Peyer's patch (tissue), 4 donors: ENCODE measurements at regions not wholly inside any gene's neighbourhood (a gene's known extent, or its start where the extent isn't known, plus 50 kb on each side); places are given as distances from the start of the nearest gene placed in this dataset.
A peak's percentile ranks its signal among the peaks of the same experiment; 100 is the strongest.

Source experiments
- DNase-seq, 3 donors: peaks; one replicate each; pipeline ENCODE4 v3.0.0-alpha.2; 2017 to 2019
- H3K27ac ChIP-seq, 4 donors: fragments of 200-600 bp; sonication (generic); one replicate each; pipeline ENCODE4 v1.5.1; 2016 to 2019
- H3K27me3 ChIP-seq, 2 donors: fragments of 200-600 bp; sonication (generic); one replicate each; pipeline ENCODE4 v1.5.1; 2019
- H3K36me3 ChIP-seq, 3 donors: fragments of 200-600 bp; sonication (generic); one replicate each; pipeline ENCODE4 v1.5.1; 2016 to 2019
- H3K4me1 ChIP-seq, 4 donors: fragments of 200-600 bp; sonication (generic); one replicate each; pipeline ENCODE4 v1.5.1; 2016 to 2019
- H3K4me3 ChIP-seq, 4 donors: fragments of 200-600 bp; sonication (generic); 1 replicate in 3 of 4; 2 replicates in 1 of 4; pipeline ENCODE4 v1.5.1; 2016 to 2019; ENCODE audit warnings: mild to moderate bottlenecking in 1 of 4
- H3K9me3 ChIP-seq, 4 donors: fragments of 200-600 bp; sonication (generic); one replicate each; pipeline ENCODE4 v1.5.1; 2016 to 2019; ENCODE audit warnings: mild to moderate bottlenecking in 1 of 4
- POLR2A ChIP-seq, 2 donors: fragments of 450-650 bp; IDR thresholded peaks; one replicate each; pipeline ENCODE4 v1.5.1; 2017; ENCODE audit warnings: antibody characterized with exemption in 2 of 2, mild to moderate bottlenecking in 2 of 2, moderate library complexity in 2 of 2
- TF ChIP-seq, protein P1 (sequence below), 6 experiments: fragments of 450-650 bp in 4 of 6; fragments of 200-600 bp in 2 of 6; sonication (generic) in 1 of 6; IDR thresholded peaks; one replicate each; pipeline ENCODE4 v1.5.1; 2017 to 2019; ENCODE audit warnings: antibody characterized with exemption in 6 of 6, mild to moderate bottlenecking in 3 of 6, moderate library complexity in 1 of 6

DNA sequence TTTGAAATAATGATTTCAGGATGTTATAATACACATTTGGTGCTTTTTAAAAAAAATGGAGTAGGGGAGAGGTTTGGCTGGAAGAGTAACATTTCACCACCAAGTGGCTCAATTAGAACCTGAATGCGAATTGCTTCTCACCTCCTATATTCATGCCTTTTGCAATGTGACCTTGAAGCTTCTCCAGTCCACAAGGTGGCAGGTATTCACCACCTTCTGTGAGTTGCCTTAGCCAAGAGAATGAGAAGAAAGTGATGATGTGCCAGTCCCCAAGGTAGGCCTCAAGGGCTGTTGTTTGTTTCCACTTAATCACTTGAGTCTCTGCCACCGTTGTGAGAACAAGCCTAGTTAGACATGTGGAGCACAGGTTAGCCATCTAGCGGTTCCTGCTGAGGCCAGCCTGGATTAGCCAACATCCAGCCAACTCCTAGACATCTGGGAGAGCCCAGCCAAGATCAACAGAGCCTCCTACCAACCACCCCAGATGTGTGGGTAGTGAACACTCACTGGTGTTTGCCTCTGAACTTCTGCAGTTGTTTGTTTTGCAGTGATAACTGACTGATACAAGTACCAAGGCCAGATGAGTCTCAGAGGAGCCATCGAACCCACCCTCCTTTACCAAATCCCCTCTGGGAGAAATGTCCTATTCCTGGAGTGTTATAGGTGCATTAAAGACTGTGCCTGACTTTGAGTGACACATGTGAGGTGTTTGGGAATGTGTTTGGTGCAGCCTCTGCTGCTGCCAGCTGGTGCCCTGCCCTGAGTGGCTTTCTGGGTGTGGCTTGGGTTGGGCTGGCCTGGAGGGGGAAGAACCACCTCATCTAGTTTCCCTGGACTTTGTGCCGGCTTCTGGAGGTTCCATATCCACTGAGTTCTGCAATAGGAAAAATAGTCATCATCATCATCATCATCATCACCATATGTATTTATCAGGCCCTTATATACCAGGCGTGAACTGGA lies 132.5 kb upstream of the RFLNA start:
- peak in 2 of 3 donors; percentile 54 to 61 for DNase-seq
- no peaks in the 10 kb centered on the region for H3K27me3 ChIP-seq
- no peaks in the 10 kb centered on the region for H3K4me1 ChIP-seq
- H3K9me3 ChIP-seq = no peaks in the 10 kb centered on the region
- H3K27ac ChIP-seq = peak overlapping the region in 1 of 4 donors; percentile 30
- no peak overlapping the region for H3K4me3 ChIP-seq
- no peaks in the 10 kb centered on the region for H3K36me3 ChIP-seq
- no peak for TF ChIP-seq POLR2A (IDR thresholded peaks at IDR 0.05)
- TF ChIP-seq, protein P1, sequence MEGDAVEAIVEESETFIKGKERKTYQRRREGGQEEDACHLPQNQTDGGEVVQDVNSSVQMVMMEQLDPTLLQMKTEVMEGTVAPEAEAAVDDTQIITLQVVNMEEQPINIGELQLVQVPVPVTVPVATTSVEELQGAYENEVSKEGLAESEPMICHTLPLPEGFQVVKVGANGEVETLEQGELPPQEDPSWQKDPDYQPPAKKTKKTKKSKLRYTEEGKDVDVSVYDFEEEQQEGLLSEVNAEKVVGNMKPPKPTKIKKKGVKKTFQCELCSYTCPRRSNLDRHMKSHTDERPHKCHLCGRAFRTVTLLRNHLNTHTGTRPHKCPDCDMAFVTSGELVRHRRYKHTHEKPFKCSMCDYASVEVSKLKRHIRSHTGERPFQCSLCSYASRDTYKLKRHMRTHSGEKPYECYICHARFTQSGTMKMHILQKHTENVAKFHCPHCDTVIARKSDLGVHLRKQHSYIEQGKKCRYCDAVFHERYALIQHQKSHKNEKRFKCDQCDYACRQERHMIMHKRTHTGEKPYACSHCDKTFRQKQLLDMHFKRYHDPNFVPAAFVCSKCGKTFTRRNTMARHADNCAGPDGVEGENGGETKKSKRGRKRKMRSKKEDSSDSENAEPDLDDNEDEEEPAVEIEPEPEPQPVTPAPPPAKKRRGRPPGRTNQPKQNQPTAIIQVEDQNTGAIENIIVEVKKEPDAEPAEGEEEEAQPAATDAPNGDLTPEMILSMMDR (IDR thresholded peaks at IDR 0.05) = peak in 3 of 6 experiments; percentile 51 to 57 (median 52)

DNA sequence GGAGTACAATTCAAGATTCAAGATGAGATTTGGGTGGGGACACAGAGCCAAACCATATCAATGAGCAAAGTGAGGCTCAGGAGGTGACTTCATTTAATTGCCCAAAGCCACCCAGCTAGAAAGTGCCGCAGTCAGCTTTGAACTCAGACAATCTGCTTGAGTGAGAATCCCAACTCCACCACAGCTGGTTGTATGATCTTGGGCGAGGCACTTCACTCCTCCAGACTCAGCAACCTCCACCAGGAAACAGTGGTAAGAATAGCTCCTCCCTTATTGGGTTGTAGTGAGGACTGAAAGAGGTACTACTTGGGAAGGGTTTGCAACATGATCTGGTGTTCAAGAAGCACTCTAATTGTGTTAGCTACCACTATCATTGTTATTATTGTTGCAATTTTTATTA lies 129.2 kb upstream of the RFLNA start:
- H3K27me3 ChIP-seq = no peaks in the 10 kb centered on the region
- no peaks in the 10 kb centered on the region for H3K36me3 ChIP-seq
- no peak overlapping the region for H3K27ac ChIP-seq
- H3K4me1 ChIP-seq = no peaks in the 10 kb centered on the region
- DNase-seq = no peak
- H3K9me3 ChIP-seq = no peaks in the 10 kb centered on the region
- no peak overlapping the region for H3K4me3 ChIP-seq
- no peak for TF ChIP-seq POLR2A (IDR thresholded peaks at IDR 0.05)
- TF ChIP-seq, protein P1 (IDR thresholded peaks at IDR 0.05) = no peak

DNA sequence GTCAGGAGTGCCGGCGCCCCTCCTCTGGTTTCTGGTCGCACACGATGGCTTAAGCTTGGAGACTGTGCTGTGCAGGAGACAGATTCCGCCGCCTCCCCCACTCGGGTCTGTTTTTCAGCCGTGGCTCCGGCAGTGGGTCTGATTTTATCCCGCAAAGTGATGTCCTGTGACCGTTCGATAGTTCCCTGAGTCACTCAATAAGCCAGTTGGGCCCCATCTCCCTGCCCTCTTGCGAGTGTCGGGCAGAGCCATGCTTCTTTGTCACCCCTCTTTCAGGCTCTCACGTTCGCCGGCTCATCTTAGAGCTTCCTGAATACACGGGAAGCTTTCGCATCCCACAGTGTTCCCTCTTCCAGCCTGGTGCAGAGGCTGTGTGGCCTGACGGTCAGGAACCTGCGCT lies 127.8 kb upstream of the RFLNA start:
- H3K4me3 ChIP-seq = no peak overlapping the region
- no peak for DNase-seq
- H3K27ac ChIP-seq = no peak overlapping the region
- no peak for TF ChIP-seq POLR2A (IDR thresholded peaks at IDR 0.05)
- TF ChIP-seq, protein P1 (IDR thresholded peaks at IDR 0.05) = no peak
- H3K4me1 ChIP-seq = no peaks in the 10 kb centered on the region
- no peaks in the 10 kb centered on the region for H3K9me3 ChIP-seq
- no peaks in the 10 kb centered on the region for H3K27me3 ChIP-seq
- H3K36me3 ChIP-seq = no peaks in the 10 kb centered on the region

DNA sequence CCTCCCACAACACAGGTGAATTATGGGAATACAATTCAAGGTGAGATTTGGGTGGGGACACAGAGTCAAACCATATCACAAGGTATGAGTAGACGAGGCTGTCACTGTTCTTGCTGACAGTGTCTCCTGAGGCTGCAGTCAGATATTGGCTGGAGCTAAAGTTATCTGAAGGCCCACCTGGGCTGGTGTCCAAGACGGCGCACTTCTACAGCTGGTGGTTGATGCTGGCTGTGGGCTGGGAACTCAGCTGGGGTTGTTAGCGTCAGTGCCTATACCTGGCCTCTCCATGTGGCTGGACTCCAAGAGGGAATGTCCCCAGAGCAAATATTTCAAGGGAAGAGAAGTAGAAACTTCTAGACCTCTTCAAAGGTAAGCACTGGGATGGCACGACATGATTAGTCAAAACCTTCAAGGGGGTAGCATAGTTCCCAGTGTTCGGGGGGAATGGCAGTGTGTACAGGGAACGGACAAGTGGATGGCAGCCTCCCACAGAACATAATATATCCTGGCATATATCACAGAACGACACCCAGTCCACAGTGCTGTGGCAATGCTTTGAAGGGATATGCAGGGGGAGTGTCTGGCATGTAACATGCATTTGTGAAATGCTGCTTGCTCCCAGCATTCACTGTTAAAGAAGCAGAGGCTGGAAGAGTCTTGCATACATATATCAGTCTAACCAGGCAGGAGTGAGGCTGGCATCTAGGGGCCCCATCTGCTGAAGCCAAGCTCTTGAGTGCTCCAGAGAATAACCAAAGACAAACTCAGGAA lies 126.7 kb upstream of the RFLNA start:
- no peak overlapping the region for H3K27ac ChIP-seq
- no peaks in the 10 kb centered on the region for H3K9me3 ChIP-seq
- H3K36me3 ChIP-seq = no peaks in the 10 kb centered on the region
- no peaks in the 10 kb centered on the region for H3K27me3 ChIP-seq
- no peak for DNase-seq
- TF ChIP-seq, protein P1 (IDR thresholded peaks at IDR 0.05) = no peak
- no peak for TF ChIP-seq POLR2A (IDR thresholded peaks at IDR 0.05)
- no peaks in the 10 kb centered on the region for H3K4me1 ChIP-seq
- no peak overlapping the region for H3K4me3 ChIP-seq

DNA sequence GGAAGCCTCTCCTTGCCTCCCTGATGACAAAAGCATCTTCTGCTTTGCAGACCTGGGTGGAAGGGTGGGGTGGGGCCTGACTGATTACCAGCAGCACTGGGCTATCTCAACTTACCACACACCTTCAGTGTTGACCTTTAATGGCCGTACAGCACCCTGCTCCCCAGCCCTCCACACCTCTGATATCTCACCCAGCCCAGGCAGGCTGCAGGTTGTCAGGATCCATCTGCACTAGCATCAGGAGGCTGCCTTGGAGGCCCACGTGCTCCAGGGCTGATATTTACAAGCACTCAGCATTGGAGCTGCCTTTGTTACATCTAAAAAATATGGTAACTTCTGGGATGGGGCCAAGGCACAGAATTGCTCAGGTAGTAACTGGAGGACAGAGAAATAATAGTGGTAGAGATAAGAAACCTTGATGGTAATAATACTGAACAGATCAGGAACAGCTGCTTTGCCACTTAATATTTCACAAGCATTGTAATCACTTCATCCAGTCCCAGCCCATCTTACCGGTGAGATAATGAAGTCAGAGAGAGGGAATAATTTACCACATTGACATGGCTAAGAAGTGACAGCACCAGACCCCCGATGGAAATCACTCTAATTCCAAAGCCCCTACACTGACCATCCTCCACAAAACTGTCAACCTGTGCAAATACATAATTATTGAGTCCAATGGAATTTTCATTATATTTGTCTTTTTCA lies 125.2 kb upstream of the RFLNA start:
- Histone ChIP-seq H3K9me3 (no peaks in the 10 kb centered on the region), H3K4me1 (no peaks in the 10 kb centered on the region), H3K27me3 (no peaks in the 10 kb centered on the region), H3K36me3 (no peaks in the 10 kb centered on the region), H3K27ac (no peak overlapping the region), H3K4me3 (no peak overlapping the region)
- DNase-seq = no peak
- no peak for TF ChIP-seq POLR2A (IDR thresholded peaks at IDR 0.05)
- TF ChIP-seq, protein P1 (IDR thresholded peaks at IDR 0.05) = no peak
